GM04504 (cell line): ENCODE measurements at regions not wholly inside any gene's neighbourhood (a gene's known extent, or its start where the extent isn't known, plus 50 kb on each side); places are given as distances from the start of the nearest gene placed in this dataset.

Experiments used
- DNase-seq: peaks from one replicate; pipeline ENCODE4 v3.0.0-alpha.2; 2012; ENCODE audit warnings: low read depth

- DNase-seq: no peak
Observed at GRCh38 chr12:29879606-29880308, 96.0 kb upstream of the TMTC1 start.

GRCh38 chr12:29869946-29870345, 86.2 kb upstream of the TMTC1 start:
- DNase-seq: no peak

DNA sequence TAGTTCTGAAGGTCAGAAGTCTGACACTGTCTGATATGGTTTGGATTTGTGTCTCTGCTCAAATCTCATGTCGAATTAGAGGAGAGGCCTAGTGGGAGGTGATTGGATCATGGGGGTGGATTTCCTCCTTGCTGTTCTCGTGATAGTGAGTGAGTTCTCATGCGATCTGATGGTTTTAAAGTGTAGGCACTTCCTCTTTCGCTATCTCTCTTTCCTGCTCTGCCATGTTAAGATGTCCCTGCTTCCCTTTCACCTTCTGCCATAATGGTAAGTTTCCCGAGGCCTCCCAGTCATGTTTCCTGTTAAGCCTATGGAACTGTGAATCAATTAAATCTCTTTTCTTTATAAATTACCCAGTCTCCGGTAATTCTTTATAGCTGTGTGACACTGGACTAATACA, 84.1 kb upstream of the TMTC1 start:
- DNase-seq: no peak

- no peak for DNase-seq
Observed at GRCh38 chr12:29863665-29864064, 79.9 kb upstream of the TMTC1 start.

DNA sequence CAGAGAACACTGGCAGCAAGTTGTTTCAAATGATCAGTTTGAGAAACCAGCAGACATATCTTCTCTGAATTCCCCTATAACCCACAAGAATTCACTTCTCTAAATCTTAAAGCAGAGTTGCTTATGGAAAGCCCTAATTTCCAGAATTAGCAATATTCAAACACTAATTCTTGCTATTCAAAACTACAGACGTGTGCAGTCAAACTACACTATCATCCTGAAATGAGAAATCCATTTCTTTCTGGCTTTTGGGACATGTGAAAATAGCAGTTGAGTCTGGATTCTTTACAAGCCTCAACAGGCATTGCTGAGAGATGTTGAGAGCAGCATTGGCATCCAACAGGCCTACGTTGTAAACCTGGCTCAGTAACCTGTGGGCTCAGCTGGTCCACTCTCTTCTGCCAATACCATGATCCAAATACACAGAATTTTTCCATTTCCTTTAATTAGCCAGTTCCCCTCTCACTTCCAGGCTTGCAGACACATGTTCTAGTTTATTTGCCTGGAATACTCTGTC, 74.6 kb upstream of the TMTC1 start:
- DNase-seq: no peak

DNA sequence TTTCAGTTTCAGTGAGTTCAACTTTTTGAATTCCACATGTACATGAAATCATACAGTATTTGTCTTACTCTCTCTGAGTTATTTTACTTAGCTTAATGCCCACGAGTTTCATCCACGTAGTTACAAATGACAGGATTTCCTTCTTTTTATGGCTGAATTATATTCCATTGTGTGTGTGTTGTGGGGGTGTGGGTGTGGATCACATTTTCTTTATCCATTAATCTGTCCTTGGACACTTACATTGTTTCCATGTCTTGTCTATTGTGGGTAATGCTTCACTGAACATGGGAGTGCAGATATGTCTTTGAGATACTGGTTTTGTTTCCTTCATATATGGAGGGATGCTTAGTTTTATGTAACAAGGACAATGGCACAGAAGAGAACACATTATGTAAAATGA, 63.5 kb upstream of the TMTC1 start:
- no peak for DNase-seq

DNA sequence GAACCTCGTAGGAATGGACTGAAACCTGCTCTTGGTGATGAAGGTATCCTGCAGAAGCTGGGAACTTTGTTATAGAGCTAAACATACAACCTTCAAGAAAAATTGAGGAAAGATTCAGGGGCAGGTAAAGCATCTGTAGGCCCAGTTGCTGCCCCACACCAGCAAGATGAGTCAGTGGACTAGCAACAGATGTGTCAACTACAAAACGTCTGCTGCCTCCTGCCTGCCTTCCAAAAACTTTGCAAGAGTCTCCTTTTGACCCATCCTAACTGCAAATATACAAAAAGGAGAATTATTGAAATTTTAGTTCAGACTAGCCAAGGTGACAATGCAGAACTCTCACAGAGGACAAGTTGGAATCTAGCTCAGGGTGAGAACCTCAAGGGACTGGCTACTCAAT, 60.9 kb upstream of the TMTC1 start:
- DNase-seq: no peak

- DNase-seq: no peak
Observed at GRCh38 chr12:29843036-29843435, 59.3 kb upstream of the TMTC1 start.

DNA sequence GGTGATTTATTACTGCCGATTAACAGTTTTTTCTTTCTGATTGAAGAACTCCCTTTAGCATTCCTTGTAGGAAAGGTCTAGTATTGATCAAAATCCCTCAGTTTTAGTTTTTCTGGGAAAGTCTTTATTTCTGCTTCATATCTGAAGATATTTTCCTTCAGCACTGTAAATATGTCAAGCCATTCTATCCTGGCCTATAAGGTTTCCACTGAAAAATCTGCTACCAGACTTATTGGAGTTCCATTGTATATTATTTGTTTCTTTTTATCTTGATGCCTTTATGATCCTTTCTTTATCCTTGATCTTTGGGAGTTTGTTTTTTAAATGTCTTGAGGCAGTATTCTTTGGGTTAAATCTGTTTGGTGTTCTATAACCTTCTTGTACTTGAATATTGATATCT, 55.0 kb upstream of the TMTC1 start:
- no peak for DNase-seq
